CD4-positive, alpha-beta T cell (primary cell): ENCODE measurements at regions not wholly inside any gene's neighbourhood (a gene's known extent, or its start where the extent isn't known, plus 50 kb on each side); places are given as distances from the start of the nearest gene placed in this dataset.

Experiments used
- ATAC-seq: fragments of 200-7000 bp; cut with Tn5 transposase; one replicate; pipeline ENCODE4 v1.10.0; 2022; ENCODE audit warnings: mild to moderate bottlenecking; ENCODE audit not compliant: poor library complexity
- CTCF ChIA-PET: fragments of 350-600 bp; sonication (Branson Sonifier 250); formaldehyde crosslinking; loops from one replicate; lab custom pipeline; 2021; ENCODE audit warnings: antibody characterized with exemption, inconsistent platforms; lab: Charles Lee
- POLR2A ChIA-PET: fragments of 350-600 bp; sonication (Branson Sonifier 250); formaldehyde crosslinking; loops from one replicate; lab custom pipeline; 2021; ENCODE audit warnings: antibody characterized with exemption, inconsistent platforms; lab: Charles Lee
- DNase-seq, 14 experiments: peaks; one replicate each; pipeline ENCODE4 v3.0.0-alpha.2; 2013 to 2020; ENCODE audit warnings: mixed read lengths in 2 of 14
- H3K27ac ChIP-seq, 2 donors: one replicate each; pipeline versions ENCODE4 v1.5.1 to v1.7.0; 2013; ENCODE audit warnings: low read length in 2 of 2, low read depth in 1 of 2, mild to moderate bottlenecking in 1 of 2
- H3K27me3 ChIP-seq, 2 experiments: 1 replicate in 1 of 2; 2 replicates in 1 of 2; pipeline versions ENCODE4 v1.6.1 to v1.7.0; 2013; ENCODE audit warnings: low read length in 2 of 2, control low read depth in 1 of 2, mild to moderate bottlenecking in 1 of 2, moderate library complexity in 1 of 2; ENCODE audit not compliant: insufficient read depth in 2 of 2, control insufficient read depth in 1 of 2
- H3K36me3 ChIP-seq: one replicate; pipeline ENCODE4 v1.6.1; 2013; ENCODE audit warnings: low read length, control low read depth; ENCODE audit not compliant: insufficient read depth
- H3K4me1 ChIP-seq: one replicate; pipeline ENCODE4 v1.6.1; 2013; ENCODE audit warnings: low read length, control low read depth; ENCODE audit not compliant: insufficient read depth
- H3K4me3 ChIP-seq: one replicate; pipeline ENCODE4 v1.5.1; 2013; ENCODE audit warnings: mild to moderate bottlenecking, low read length, moderate library complexity
- H3K9me3 ChIP-seq, 2 experiments: 1 replicate in 1 of 2; 2 replicates in 1 of 2; pipeline versions ENCODE4 v1.6.1 to v1.7.0; 2013; ENCODE audit warnings: low read length in 2 of 2, mild to moderate bottlenecking in 2 of 2, control low read depth in 1 of 2, moderate library complexity in 1 of 2; ENCODE audit not compliant: control insufficient read depth in 1 of 2, insufficient read depth in 1 of 2
- H3K27ac Mint-ChIP-seq: one replicate; pipeline ENCODE4 v1.8.0; 2020; ENCODE audit warnings: mixed read lengths
- H3K27me3 Mint-ChIP-seq: one replicate; pipeline ENCODE4 v1.8.0; 2021; ENCODE audit warnings: mixed read lengths
- H3K36me3 Mint-ChIP-seq: one replicate; pipeline ENCODE4 v1.8.0; 2021; ENCODE audit warnings: low read depth, mixed read lengths
- H3K4me1 Mint-ChIP-seq: one replicate; pipeline ENCODE4 v1.8.0; 2021; ENCODE audit warnings: low read depth, mixed read lengths
- H3K4me3 Mint-ChIP-seq: one replicate; pipeline ENCODE4 v1.8.0; 2020; ENCODE audit warnings: mild to moderate bottlenecking, mixed read lengths
- H3K9me3 Mint-ChIP-seq: one replicate; pipeline ENCODE4 v1.8.0; 2020; ENCODE audit warnings: mixed read lengths
- intact Hi-C, 2 experiments: fragments of 100-400 bp; cut with DNase I in 1 of 2; cut with micrococcal nuclease in 1 of 2; formaldehyde crosslinking; loops; one replicate each; pipeline versions ENCODE4 v1.15.1 to v1.9.0; 2023 to 2025; cut with DNase I, micrococcal nuclease
- TF ChIP-seq, protein P1 (sequence below): fragments of 200-600 bp; IDR thresholded peaks from one replicate; pipeline ENCODE4 v1.8.0; 2022; ENCODE audit warnings: antibody characterized with exemption, mild to moderate bottlenecking

DNA sequence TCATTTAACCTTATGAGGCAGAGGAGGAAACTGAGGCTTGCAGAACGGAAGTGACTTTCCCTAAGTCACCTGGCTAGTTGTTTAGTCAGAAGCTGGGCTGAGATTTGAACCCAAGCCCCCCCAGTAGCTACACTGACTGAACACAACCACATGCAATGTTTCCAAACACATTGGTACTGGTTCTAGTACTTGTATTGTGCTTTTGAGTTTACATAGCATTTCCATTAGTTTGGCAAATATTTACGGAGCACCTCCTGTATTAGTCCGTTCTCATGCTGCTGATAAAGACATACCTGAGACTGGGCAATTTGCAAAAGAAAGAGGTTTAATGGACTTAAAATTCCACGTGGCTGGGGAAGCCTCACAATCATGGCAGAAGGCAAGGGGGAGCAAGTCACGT is 56.3 kb upstream of the ITGA11 start:
- DNase-seq (no peak), ATAC-seq (no peak)
- H3K27ac Mint-ChIP-seq: no peak overlapping the region
- Histone ChIP-seq H3K4me1 (no peaks in the 10 kb centered on the region), H3K4me3 (no peak overlapping the region), H3K27ac (no peak overlapping the region), H3K27me3 (peaks cover 2 to 3% of the 10 kb centered on the region in 2 experiments), H3K36me3 (no peaks in the 10 kb centered on the region), H3K9me3 (no peaks in the 10 kb centered on the region)
- POLR2A ChIA-PET: no interaction called here
- H3K27me3 Mint-ChIP-seq: peaks cover 40% of the 10 kb centered on the region
- H3K36me3 Mint-ChIP-seq: no peaks in the 10 kb centered on the region
- TF ChIP-seq, protein P1, sequence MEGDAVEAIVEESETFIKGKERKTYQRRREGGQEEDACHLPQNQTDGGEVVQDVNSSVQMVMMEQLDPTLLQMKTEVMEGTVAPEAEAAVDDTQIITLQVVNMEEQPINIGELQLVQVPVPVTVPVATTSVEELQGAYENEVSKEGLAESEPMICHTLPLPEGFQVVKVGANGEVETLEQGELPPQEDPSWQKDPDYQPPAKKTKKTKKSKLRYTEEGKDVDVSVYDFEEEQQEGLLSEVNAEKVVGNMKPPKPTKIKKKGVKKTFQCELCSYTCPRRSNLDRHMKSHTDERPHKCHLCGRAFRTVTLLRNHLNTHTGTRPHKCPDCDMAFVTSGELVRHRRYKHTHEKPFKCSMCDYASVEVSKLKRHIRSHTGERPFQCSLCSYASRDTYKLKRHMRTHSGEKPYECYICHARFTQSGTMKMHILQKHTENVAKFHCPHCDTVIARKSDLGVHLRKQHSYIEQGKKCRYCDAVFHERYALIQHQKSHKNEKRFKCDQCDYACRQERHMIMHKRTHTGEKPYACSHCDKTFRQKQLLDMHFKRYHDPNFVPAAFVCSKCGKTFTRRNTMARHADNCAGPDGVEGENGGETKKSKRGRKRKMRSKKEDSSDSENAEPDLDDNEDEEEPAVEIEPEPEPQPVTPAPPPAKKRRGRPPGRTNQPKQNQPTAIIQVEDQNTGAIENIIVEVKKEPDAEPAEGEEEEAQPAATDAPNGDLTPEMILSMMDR: no peak
- CTCF ChIA-PET: no interaction called here
- H3K4me3 Mint-ChIP-seq: no peak overlapping the region
- no peaks in the 10 kb centered on the region for H3K9me3 Mint-ChIP-seq
- no peaks in the 10 kb centered on the region for H3K4me1 Mint-ChIP-seq
- intact Hi-C loops: no loop called here

DNA sequence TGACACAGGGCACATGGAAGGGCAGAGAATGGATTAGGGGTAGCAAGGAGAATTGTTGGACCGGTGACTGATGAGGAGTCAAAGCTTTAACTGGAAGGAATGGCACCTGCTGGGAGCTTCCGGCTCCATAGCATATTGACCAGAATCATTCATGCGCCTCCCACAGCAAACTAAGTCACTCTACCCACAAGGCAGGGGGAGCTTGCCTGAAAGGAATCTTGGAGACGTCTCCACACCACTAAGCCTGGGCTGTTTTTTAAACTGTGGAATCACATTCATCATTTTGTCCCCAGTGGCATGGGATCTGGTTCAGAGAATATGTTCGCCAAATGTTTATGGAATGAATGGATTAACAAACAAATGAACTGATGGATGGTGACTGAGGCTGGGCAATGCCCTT is 57.0 kb upstream of the ITGA11 start:
- no peak overlapping the region for H3K27ac Mint-ChIP-seq
- Histone ChIP-seq H3K36me3 (no peaks in the 10 kb centered on the region), H3K27ac (no peak overlapping the region), H3K9me3 (no peaks in the 10 kb centered on the region), H3K4me3 (no peak overlapping the region), H3K4me1 (no peaks in the 10 kb centered on the region), H3K27me3 (peaks cover 2 to 9% of the 10 kb centered on the region in 2 experiments)
- peaks cover 45% of the 10 kb centered on the region for H3K27me3 Mint-ChIP-seq
- intact Hi-C loops: no loop called here
- POLR2A ChIA-PET: no interaction called here
- no peaks in the 10 kb centered on the region for H3K4me1 Mint-ChIP-seq
- H3K36me3 Mint-ChIP-seq: no peaks in the 10 kb centered on the region
- no peak overlapping the region for H3K4me3 Mint-ChIP-seq
- CTCF ChIA-PET: no interaction called here
- TF ChIP-seq, protein P1: no peak
- ATAC-seq (no peak), DNase-seq (no peak)
- H3K9me3 Mint-ChIP-seq: no peaks in the 10 kb centered on the region

DNA sequence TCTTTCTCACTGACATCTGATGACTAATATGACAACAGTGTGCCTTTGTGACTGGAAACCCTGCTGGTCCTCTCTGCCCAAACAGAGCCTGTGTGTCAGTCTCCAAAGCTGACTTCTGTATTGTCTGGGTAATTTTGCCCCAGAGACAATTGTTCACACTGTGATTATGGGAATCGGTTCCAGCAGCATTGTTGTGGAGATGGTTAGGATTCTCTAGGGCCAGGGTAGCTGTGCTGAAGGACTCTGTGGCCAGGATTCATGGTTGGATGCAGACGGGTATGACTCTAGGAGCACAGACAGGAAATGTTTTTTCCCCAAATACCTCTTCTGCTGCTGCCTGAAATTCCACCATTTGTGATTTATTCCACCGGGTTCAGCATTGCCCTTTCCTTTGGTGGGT is 57.5 kb upstream of the ITGA11 start:
- POLR2A ChIA-PET: no interaction called here
- Histone ChIP-seq H3K27ac (no peak overlapping the region), H3K36me3 (no peaks in the 10 kb centered on the region), H3K4me3 (no peak overlapping the region), H3K27me3 (peaks cover 2 to 10% of the 10 kb centered on the region in 2 experiments), H3K4me1 (no peaks in the 10 kb centered on the region), H3K9me3 (no peaks in the 10 kb centered on the region)
- H3K4me3 Mint-ChIP-seq: no peak overlapping the region
- ATAC-seq (no peak), DNase-seq (no peak)
- H3K27me3 Mint-ChIP-seq: peaks cover 45% of the 10 kb centered on the region
- intact Hi-C loops: no loop called here
- no peaks in the 10 kb centered on the region for H3K36me3 Mint-ChIP-seq
- TF ChIP-seq, protein P1: no peak
- H3K4me1 Mint-ChIP-seq: no peaks in the 10 kb centered on the region
- no peak overlapping the region for H3K27ac Mint-ChIP-seq
- no peaks in the 10 kb centered on the region for H3K9me3 Mint-ChIP-seq
- CTCF ChIA-PET: no interaction called here
